GM23338 (cell line): ENCODE measurements at regions not wholly inside any gene's neighbourhood (a gene's known extent, or its start where the extent isn't known, plus 50 kb on each side); places are given as distances from the start of the nearest gene placed in this dataset.

ENCODE experiments used
- CREB1 ChIP-seq: fragments of 250-450 bp; sonication (Bioruptor Pico); IDR thresholded peaks from 2 replicates; pipeline ENCODE4 v1.5.0; 2020; ENCODE audit warnings: low read depth, mild to moderate bottlenecking, moderate library complexity
- EZH2 ChIP-seq: fragments of 200-600 bp; sonication (generic); IDR thresholded peaks from one replicate; pipeline ENCODE4 v1.8.0; 2017; ENCODE audit warnings: antibody characterized with exemption, mild to moderate bottlenecking, low read depth; ENCODE audit not compliant: unreplicated experiment
- POLR2AphosphoS5 ChIP-seq: IDR thresholded peaks from 2 replicates; pipeline ENCODE4 v1.6.1; 2016; ENCODE audit warnings: antibody characterized with exemption, low read depth
- STAT1 ChIP-seq: IDR thresholded peaks from one replicate; pipeline ENCODE4 v1.6.1; 2016; ENCODE audit warnings: antibody characterized with exemption; ENCODE audit not compliant: unreplicated experiment
- ZNF331 ChIP-seq: fragments of 250-450 bp; sonication (Bioruptor Pico); IDR thresholded peaks from 2 replicates; pipeline ENCODE4 v1.5.0; 2020; ENCODE audit warnings: low read depth, mild to moderate bottlenecking, moderate library complexity
- TF ChIP-seq, protein P1 (sequence below): IDR thresholded peaks from one replicate; pipeline ENCODE4 v1.6.1; 2018; ENCODE audit warnings: antibody characterized with exemption; ENCODE audit not compliant: unreplicated experiment
- TF ChIP-seq, protein P2 (sequence below), 2 experiments: fragments of 200-600 bp in 1 of 2; sonication (generic) in 1 of 2; conservative IDR thresholded peaks; 2 replicates each; pipeline versions ENCODE4 v1.5.1 to v1.6.1; 2016 to 2017; ENCODE audit warnings: antibody characterized with exemption in 2 of 2, low read depth in 2 of 2, mild to moderate bottlenecking in 2 of 2, moderate library complexity in 1 of 2

DNA sequence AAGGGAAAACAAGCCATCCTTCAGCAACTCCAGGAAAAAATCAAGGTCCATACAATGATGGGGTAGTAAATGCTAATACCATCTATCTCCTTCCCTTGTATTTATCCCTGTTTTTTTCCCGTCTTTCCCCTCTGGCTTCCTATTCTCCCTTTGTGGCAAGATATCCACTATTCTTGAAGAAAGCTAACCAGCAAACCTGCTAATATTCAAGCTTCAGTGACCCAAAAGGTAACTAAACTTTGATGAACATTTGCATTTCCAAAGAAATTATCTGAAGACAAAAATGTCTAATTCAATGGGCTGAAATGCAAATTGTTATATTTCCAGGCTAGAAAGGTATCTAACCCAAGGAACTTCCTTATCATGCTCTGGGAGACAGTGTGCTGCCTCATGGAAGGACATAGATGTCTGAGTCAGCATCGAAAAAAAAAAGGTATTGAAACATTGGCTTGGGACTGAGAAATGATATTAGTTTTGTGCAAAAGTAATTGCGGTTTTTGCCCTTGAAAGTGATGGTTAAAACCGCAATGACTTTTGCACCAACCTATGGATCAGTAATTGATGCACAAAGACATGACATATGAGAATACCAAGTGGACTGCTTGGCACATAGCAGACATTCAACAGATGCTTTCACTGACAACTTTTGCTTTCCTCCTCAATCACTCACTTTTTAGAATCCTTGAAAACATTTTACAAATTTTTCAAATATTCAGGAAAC lies 63.7 kb upstream of the HNMT start:
- TF ChIP-seq, protein P1, sequence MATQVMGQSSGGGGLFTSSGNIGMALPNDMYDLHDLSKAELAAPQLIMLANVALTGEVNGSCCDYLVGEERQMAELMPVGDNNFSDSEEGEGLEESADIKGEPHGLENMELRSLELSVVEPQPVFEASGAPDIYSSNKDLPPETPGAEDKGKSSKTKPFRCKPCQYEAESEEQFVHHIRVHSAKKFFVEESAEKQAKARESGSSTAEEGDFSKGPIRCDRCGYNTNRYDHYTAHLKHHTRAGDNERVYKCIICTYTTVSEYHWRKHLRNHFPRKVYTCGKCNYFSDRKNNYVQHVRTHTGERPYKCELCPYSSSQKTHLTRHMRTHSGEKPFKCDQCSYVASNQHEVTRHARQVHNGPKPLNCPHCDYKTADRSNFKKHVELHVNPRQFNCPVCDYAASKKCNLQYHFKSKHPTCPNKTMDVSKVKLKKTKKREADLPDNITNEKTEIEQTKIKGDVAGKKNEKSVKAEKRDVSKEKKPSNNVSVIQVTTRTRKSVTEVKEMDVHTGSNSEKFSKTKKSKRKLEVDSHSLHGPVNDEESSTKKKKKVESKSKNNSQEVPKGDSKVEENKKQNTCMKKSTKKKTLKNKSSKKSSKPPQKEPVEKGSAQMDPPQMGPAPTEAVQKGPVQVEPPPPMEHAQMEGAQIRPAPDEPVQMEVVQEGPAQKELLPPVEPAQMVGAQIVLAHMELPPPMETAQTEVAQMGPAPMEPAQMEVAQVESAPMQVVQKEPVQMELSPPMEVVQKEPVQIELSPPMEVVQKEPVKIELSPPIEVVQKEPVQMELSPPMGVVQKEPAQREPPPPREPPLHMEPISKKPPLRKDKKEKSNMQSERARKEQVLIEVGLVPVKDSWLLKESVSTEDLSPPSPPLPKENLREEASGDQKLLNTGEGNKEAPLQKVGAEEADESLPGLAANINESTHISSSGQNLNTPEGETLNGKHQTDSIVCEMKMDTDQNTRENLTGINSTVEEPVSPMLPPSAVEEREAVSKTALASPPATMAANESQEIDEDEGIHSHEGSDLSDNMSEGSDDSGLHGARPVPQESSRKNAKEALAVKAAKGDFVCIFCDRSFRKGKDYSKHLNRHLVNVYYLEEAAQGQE = no peak
- TF ChIP-seq, protein P2, sequence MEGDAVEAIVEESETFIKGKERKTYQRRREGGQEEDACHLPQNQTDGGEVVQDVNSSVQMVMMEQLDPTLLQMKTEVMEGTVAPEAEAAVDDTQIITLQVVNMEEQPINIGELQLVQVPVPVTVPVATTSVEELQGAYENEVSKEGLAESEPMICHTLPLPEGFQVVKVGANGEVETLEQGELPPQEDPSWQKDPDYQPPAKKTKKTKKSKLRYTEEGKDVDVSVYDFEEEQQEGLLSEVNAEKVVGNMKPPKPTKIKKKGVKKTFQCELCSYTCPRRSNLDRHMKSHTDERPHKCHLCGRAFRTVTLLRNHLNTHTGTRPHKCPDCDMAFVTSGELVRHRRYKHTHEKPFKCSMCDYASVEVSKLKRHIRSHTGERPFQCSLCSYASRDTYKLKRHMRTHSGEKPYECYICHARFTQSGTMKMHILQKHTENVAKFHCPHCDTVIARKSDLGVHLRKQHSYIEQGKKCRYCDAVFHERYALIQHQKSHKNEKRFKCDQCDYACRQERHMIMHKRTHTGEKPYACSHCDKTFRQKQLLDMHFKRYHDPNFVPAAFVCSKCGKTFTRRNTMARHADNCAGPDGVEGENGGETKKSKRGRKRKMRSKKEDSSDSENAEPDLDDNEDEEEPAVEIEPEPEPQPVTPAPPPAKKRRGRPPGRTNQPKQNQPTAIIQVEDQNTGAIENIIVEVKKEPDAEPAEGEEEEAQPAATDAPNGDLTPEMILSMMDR (conservative IDR thresholded peaks at IDR 0.05; ENCODE audit: low read depth in 2 of 2) = no peak
- TF ChIP-seq EZH2 (no peak), ZNF331 (CRISPR knock-in tag) (no peak), POLR2AphosphoS5 (no peak), STAT1 (no peak), CREB1 (CRISPR knock-in tag) (no peak)
